CD14-positive monocyte (primary cell): ENCODE measurements at regions not wholly inside any gene's neighbourhood (a gene's known extent, or its start where the extent isn't known, plus 50 kb on each side); places are given as distances from the start of the nearest gene placed in this dataset.

Experiments
- DNase-seq, 3 donors: peaks; one replicate each; pipeline ENCODE4 v3.0.0-alpha.2; 2011 to 2022
- H2AFZ ChIP-seq: 2 replicates; pipeline ENCODE4 v1.6.0; 2012; ENCODE audit warnings: mild to moderate bottlenecking, low read depth, low read length, inconsistent platforms; ENCODE audit not compliant: insufficient read depth, poor library complexity, severe bottlenecking
- H3K27ac ChIP-seq, 2 donors: 1 replicate in 1 of 2; 2 replicates in 1 of 2; pipeline ENCODE4 v1.5.1; 2012 to 2013; ENCODE audit warnings: low read length in 2 of 2, control low read depth in 1 of 2, inconsistent platforms in 1 of 2, low read depth in 1 of 2, mild to moderate bottlenecking in 1 of 2
- H3K27me3 ChIP-seq, 2 donors: one replicate each; pipeline versions ENCODE4 v1.6.0 to v1.6.1; 2011 to 2013; ENCODE audit warnings: low read length in 2 of 2; ENCODE audit not compliant: control insufficient read depth in 2 of 2, insufficient read depth in 2 of 2
- H3K36me3 ChIP-seq, 2 donors: replicated peaks in 1 of 2; 1 replicate in 1 of 2; 2 replicates in 1 of 2; pipeline versions ENCODE4 v1.5.1 to v1.6.1; 2012 to 2013; ENCODE audit warnings: low read length in 2 of 2, control low read depth in 1 of 2, inconsistent platforms in 1 of 2, mild to moderate bottlenecking in 1 of 2; ENCODE audit not compliant: insufficient read depth in 2 of 2, control insufficient read depth in 1 of 2
- H3K4me1 ChIP-seq, 2 donors: 1 replicate in 1 of 2; 2 replicates in 1 of 2; pipeline versions ENCODE4 v1.5.1 to v1.6.1; 2012 to 2013; ENCODE audit warnings: low read length in 2 of 2, control low read depth in 1 of 2, inconsistent platforms in 1 of 2, mild to moderate bottlenecking in 1 of 2, moderate library complexity in 1 of 2; ENCODE audit not compliant: insufficient read depth in 2 of 2, control insufficient read depth in 1 of 2
- H3K4me2 ChIP-seq: replicated peaks from 2 replicates; pipeline ENCODE3; 2012; ENCODE audit warnings: low read length, moderate library complexity, mild to moderate bottlenecking; ENCODE audit not compliant: poor library complexity, severe bottlenecking; ENCODE audit errors: extremely low read depth
- H3K4me3 ChIP-seq, 3 experiments: fragments of 200-600 bp in 1 of 3; sonication (generic) in 1 of 3; replicated peaks in 1 of 3; 1 replicate in 2 of 3; 2 replicates in 1 of 3; pipeline ENCODE4 v1.5.1; 2011 to 2013; ENCODE audit warnings: low read length in 3 of 3, mild to moderate bottlenecking in 3 of 3, control low read depth in 2 of 3, low read depth in 2 of 3, inconsistent platforms in 1 of 3, moderate library complexity in 1 of 3
- H3K79me2 ChIP-seq: 2 replicates; pipeline ENCODE4 v1.6.0; 2012; ENCODE audit warnings: mild to moderate bottlenecking, control low read depth, inconsistent platforms, low read length, moderate library complexity; ENCODE audit not compliant: insufficient read depth
- H3K9ac ChIP-seq: 2 replicates; pipeline ENCODE4 v1.6.0; 2017; ENCODE audit warnings: low read length, mild to moderate bottlenecking; ENCODE audit not compliant: insufficient read depth, poor library complexity, severe bottlenecking
- H3K9me3 ChIP-seq, 2 donors: replicated peaks in 1 of 2; 1 replicate in 1 of 2; 2 replicates in 1 of 2; pipeline versions ENCODE4 v1.5.1 to v1.6.1; 2012 to 2013; ENCODE audit warnings: low read length in 2 of 2, control low read depth in 1 of 2; ENCODE audit not compliant: control insufficient read depth in 1 of 2, insufficient read depth in 1 of 2
- H4K20me1 ChIP-seq: 2 replicates; pipeline ENCODE4 v1.6.0; 2012; ENCODE audit warnings: mild to moderate bottlenecking, low read length, control low read depth, moderate library complexity; ENCODE audit not compliant: insufficient read depth
- H3K27ac Mint-ChIP-seq, 7 donors: one replicate each; pipeline ENCODE4 v1.8.0; 2020; ENCODE audit warnings: mild to moderate bottlenecking in 7 of 7, mixed read lengths in 7 of 7, moderate library complexity in 6 of 7, inconsistent platforms in 2 of 7
- H3K27me3 Mint-ChIP-seq, 3 donors: one replicate each; pipeline ENCODE4 v1.8.0; 2021 to 2022; ENCODE audit warnings: low read depth in 3 of 3, mild to moderate bottlenecking in 3 of 3, mixed read lengths in 3 of 3, moderate library complexity in 3 of 3, inconsistent platforms in 1 of 3
- H3K36me3 Mint-ChIP-seq, 2 donors: one replicate each; pipeline ENCODE4 v1.8.0; 2020; ENCODE audit warnings: mixed read lengths in 2 of 2, inconsistent platforms in 1 of 2, mild to moderate bottlenecking in 1 of 2
- H3K4me1 Mint-ChIP-seq: one replicate; pipeline ENCODE4 v1.8.0; 2020; ENCODE audit warnings: mild to moderate bottlenecking, mixed read lengths
- H3K4me3 Mint-ChIP-seq, 2 donors: one replicate each; pipeline ENCODE4 v1.8.0; 2020; ENCODE audit warnings: mild to moderate bottlenecking in 2 of 2, mixed read lengths in 2 of 2, moderate library complexity in 1 of 2
- H3K9me3 Mint-ChIP-seq, 7 donors: one replicate each; pipeline ENCODE4 v1.8.0; 2020 to 2022; ENCODE audit warnings: mixed read lengths in 7 of 7, mild to moderate bottlenecking in 6 of 7, moderate library complexity in 6 of 7, inconsistent platforms in 2 of 7
- WGBS: methylation state at CpG from one replicate; pipeline ENCODE4 v1.1.5; 2013; ENCODE audit warnings: missing lambda C conversion rate; ENCODE audit not compliant: insufficient coverage; 5-methylcytosine and 5-hydroxymethylcytosine counted together
- intact Hi-C, 2 donors: fragments of 100-400 bp; cut with micrococcal nuclease; formaldehyde crosslinking; loops; one replicate each; pipeline versions ENCODE4 v1.15.0 to v1.15.1; 2023
- TF ChIP-seq, protein P1 (sequence below): fragments of 200-600 bp; IDR thresholded peaks from one replicate; pipeline ENCODE4 v1.8.0; 2022; ENCODE audit warnings: antibody characterized with exemption, mild to moderate bottlenecking

DNA sequence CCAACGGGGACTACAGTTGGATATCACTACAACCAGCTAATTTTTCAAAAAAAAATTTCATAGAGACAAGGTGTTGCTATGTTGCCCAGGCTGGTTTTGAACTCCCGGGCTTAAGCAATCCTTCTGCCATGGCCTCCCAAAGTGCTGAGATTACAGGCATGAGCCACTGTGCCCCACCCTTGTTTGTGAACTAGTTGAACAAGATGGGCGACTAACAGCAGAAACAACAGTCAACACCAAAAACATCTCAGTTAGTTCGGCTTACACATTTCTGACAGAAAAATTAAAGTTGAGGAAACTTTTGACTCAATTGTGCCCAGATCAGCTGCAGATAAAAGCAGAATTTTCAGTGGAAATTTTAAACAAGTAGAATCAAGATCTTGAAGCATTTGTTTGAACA lies 470.1 kb downstream of the TLE4 start:
- H4K20me1 ChIP-seq, result no peaks in the 10 kb centered on the region
- WGBS, result 100% methylated on average over 1 of the region's 4 CpGs
- no peak overlapping the region for H2AFZ ChIP-seq
- intact Hi-C loops, result no loop called here
- peaks cover 0 to 7% of the 10 kb centered on the region in 2 donors for H3K9me3 ChIP-seq
- no peak for DNase-seq
- H3K36me3 ChIP-seq, result no peaks in the 10 kb centered on the region
- Mint-ChIP-seq H3K36me3 (no peaks in the 10 kb centered on the region), H3K27ac (no peak overlapping the region), H3K4me1 (no peaks in the 10 kb centered on the region), H3K4me3 (no peak overlapping the region), H3K27me3 (no peaks in the 10 kb centered on the region), H3K9me3 (peaks cover 0 to 14% (median 2%) of the 10 kb centered on the region in 7 donors)
- no peaks in the 10 kb centered on the region for H3K27me3 ChIP-seq
- H3K4me3 ChIP-seq, result no peak overlapping the region
- H3K9ac ChIP-seq, result no peak overlapping the region
- no peak overlapping the region for H3K27ac ChIP-seq
- no peaks in the 10 kb centered on the region for H3K4me1 ChIP-seq
- no peak overlapping the region for H3K4me2 ChIP-seq
- TF ChIP-seq, protein P1, sequence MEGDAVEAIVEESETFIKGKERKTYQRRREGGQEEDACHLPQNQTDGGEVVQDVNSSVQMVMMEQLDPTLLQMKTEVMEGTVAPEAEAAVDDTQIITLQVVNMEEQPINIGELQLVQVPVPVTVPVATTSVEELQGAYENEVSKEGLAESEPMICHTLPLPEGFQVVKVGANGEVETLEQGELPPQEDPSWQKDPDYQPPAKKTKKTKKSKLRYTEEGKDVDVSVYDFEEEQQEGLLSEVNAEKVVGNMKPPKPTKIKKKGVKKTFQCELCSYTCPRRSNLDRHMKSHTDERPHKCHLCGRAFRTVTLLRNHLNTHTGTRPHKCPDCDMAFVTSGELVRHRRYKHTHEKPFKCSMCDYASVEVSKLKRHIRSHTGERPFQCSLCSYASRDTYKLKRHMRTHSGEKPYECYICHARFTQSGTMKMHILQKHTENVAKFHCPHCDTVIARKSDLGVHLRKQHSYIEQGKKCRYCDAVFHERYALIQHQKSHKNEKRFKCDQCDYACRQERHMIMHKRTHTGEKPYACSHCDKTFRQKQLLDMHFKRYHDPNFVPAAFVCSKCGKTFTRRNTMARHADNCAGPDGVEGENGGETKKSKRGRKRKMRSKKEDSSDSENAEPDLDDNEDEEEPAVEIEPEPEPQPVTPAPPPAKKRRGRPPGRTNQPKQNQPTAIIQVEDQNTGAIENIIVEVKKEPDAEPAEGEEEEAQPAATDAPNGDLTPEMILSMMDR, result no peak
- H3K79me2 ChIP-seq, result no peaks in the 10 kb centered on the region

DNA sequence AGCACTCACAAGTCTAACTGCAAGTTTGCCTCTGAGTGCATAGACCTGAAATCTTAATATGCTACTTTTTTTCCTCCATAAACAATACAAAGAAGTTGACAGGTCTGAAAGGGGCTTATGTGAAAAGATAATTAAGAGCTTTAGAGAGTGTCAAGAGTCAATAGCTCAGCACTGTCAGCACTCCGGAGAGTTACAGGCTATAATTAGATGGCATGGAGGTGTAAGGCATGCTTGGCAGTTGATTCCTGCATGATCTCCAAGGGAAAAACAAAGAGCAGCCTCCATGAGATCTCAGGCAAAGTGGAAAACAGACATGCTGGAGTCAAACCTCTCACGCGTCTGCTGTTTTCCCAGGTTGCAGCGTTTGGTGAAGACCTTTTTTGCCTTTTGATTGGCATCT lies 468.7 kb downstream of the TLE4 start:
- no peaks in the 10 kb centered on the region for H3K36me3 ChIP-seq
- no peak overlapping the region for H2AFZ ChIP-seq
- H3K36me3 Mint-ChIP-seq, result no peaks in the 10 kb centered on the region
- no peak for DNase-seq
- H3K27ac Mint-ChIP-seq, result no peak overlapping the region
- no peaks in the 10 kb centered on the region for H3K27me3 ChIP-seq
- no peaks in the 10 kb centered on the region for H3K27me3 Mint-ChIP-seq
- no peak overlapping the region for H3K27ac ChIP-seq
- TF ChIP-seq, protein P1, result no peak
- H3K4me2 ChIP-seq, result no peak overlapping the region
- 91% methylated on average over 4 of the region's 4 CpGs for WGBS
- intact Hi-C loops, result no loop called here
- H3K9ac ChIP-seq, result no peak overlapping the region
- peaks cover 0 to 12% (median 4%) of the 10 kb centered on the region in 7 donors for H3K9me3 Mint-ChIP-seq
- peaks cover 0 to 7% of the 10 kb centered on the region in 2 donors for H3K9me3 ChIP-seq
- no peak overlapping the region for H3K4me3 ChIP-seq
- no peaks in the 10 kb centered on the region for H3K79me2 ChIP-seq
- no peaks in the 10 kb centered on the region for H3K4me1 Mint-ChIP-seq
- no peaks in the 10 kb centered on the region for H3K4me1 ChIP-seq
- H3K4me3 Mint-ChIP-seq, result no peak overlapping the region
- no peaks in the 10 kb centered on the region for H4K20me1 ChIP-seq
